Peyer's patch (tissue), 4 donors: ENCODE measurements at regions not wholly inside any gene's neighbourhood (a gene's known extent, or its start where the extent isn't known, plus 50 kb on each side); places are given as distances from the start of the nearest gene placed in this dataset.
A peak's percentile ranks its signal among the peaks of the same experiment; 100 is the strongest.

ENCODE experiments used
- DNase-seq, 3 donors: peaks; one replicate each; pipeline ENCODE4 v3.0.0-alpha.2; 2017 to 2019
- H3K27ac ChIP-seq, 4 donors: fragments of 200-600 bp; sonication (generic); one replicate each; pipeline ENCODE4 v1.5.1; 2016 to 2019
- H3K27me3 ChIP-seq, 2 donors: fragments of 200-600 bp; sonication (generic); one replicate each; pipeline ENCODE4 v1.5.1; 2019
- H3K36me3 ChIP-seq, 3 donors: fragments of 200-600 bp; sonication (generic); one replicate each; pipeline ENCODE4 v1.5.1; 2016 to 2019
- H3K4me1 ChIP-seq, 4 donors: fragments of 200-600 bp; sonication (generic); one replicate each; pipeline ENCODE4 v1.5.1; 2016 to 2019
- H3K4me3 ChIP-seq, 4 donors: fragments of 200-600 bp; sonication (generic); 1 replicate in 3 of 4; 2 replicates in 1 of 4; pipeline ENCODE4 v1.5.1; 2016 to 2019; ENCODE audit warnings: mild to moderate bottlenecking in 1 of 4
- H3K9me3 ChIP-seq, 4 donors: fragments of 200-600 bp; sonication (generic); one replicate each; pipeline ENCODE4 v1.5.1; 2016 to 2019; ENCODE audit warnings: mild to moderate bottlenecking in 1 of 4
- POLR2A ChIP-seq, 2 donors: fragments of 450-650 bp; IDR thresholded peaks; one replicate each; pipeline ENCODE4 v1.5.1; 2017; ENCODE audit warnings: antibody characterized with exemption in 2 of 2, mild to moderate bottlenecking in 2 of 2, moderate library complexity in 2 of 2
- TF ChIP-seq, protein P1 (sequence below), 6 experiments: fragments of 450-650 bp in 4 of 6; fragments of 200-600 bp in 2 of 6; sonication (generic) in 1 of 6; IDR thresholded peaks; one replicate each; pipeline ENCODE4 v1.5.1; 2017 to 2019; ENCODE audit warnings: antibody characterized with exemption in 6 of 6, mild to moderate bottlenecking in 3 of 6, moderate library complexity in 1 of 6

- Histone ChIP-seq H3K36me3 (no peaks in the 10 kb centered on the region), H3K4me1 (no peaks in the 10 kb centered on the region), H3K27ac (no peak overlapping the region), H3K4me3 (no peak overlapping the region), H3K9me3 (no peaks in the 10 kb centered on the region), H3K27me3 (no peaks in the 10 kb centered on the region)
- TF ChIP-seq POLR2A (IDR thresholded peaks at IDR 0.05), result no peak
- TF ChIP-seq, protein P1, sequence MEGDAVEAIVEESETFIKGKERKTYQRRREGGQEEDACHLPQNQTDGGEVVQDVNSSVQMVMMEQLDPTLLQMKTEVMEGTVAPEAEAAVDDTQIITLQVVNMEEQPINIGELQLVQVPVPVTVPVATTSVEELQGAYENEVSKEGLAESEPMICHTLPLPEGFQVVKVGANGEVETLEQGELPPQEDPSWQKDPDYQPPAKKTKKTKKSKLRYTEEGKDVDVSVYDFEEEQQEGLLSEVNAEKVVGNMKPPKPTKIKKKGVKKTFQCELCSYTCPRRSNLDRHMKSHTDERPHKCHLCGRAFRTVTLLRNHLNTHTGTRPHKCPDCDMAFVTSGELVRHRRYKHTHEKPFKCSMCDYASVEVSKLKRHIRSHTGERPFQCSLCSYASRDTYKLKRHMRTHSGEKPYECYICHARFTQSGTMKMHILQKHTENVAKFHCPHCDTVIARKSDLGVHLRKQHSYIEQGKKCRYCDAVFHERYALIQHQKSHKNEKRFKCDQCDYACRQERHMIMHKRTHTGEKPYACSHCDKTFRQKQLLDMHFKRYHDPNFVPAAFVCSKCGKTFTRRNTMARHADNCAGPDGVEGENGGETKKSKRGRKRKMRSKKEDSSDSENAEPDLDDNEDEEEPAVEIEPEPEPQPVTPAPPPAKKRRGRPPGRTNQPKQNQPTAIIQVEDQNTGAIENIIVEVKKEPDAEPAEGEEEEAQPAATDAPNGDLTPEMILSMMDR (IDR thresholded peaks at IDR 0.05), result no peak
- DNase-seq, result no peak
Observed at GRCh38 chr1:13921190-13921589, 221.2 kb downstream of the PRDM2 start.

GRCh38 chr1:13922466-13923110 lies 222.6 kb downstream of the PRDM2 start:
- H3K27ac ChIP-seq, result no peak overlapping the region
- no peaks in the 10 kb centered on the region for H3K4me1 ChIP-seq
- no peaks in the 10 kb centered on the region for H3K36me3 ChIP-seq
- peak in 1 of 3 donors; percentile 46 for DNase-seq
- TF ChIP-seq POLR2A (IDR thresholded peaks at IDR 0.05), result no peak
- TF ChIP-seq, protein P1 (IDR thresholded peaks at IDR 0.05), result no peak
- no peak overlapping the region for H3K4me3 ChIP-seq
- H3K27me3 ChIP-seq, result no peaks in the 10 kb centered on the region
- no peaks in the 10 kb centered on the region for H3K9me3 ChIP-seq

- no peaks in the 10 kb centered on the region for H3K27me3 ChIP-seq
- TF ChIP-seq POLR2A (IDR thresholded peaks at IDR 0.05), result no peak
- TF ChIP-seq, protein P1 (IDR thresholded peaks at IDR 0.05), result no peak
- no peak overlapping the region for H3K27ac ChIP-seq
- H3K9me3 ChIP-seq, result no peaks in the 10 kb centered on the region
- no peak for DNase-seq
- H3K4me3 ChIP-seq, result no peak overlapping the region
- H3K36me3 ChIP-seq, result no peaks in the 10 kb centered on the region
- no peaks in the 10 kb centered on the region for H3K4me1 ChIP-seq
Observed at GRCh38 chr1:13926556-13926955, 226.6 kb downstream of the PRDM2 start.

DNA sequence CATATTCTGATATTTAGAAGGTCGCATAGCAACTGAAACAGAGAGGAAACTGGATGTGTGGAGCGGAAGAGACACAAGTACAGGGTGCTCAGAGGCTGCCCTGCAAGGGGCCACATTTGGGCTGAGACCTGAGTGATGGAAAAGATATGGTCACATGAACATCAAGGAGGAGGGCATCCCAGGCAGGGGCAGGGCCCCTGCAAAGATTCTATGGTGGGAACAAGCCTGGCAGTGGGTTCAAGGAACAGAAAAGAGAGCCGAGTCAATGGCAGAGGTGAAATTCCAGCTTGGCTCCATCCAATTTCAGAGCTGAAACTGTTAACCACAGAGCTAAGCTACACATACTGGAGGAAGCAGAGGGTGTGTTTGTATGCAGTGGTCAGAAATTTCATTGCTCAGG lies 227.7 kb downstream of the PRDM2 start:
- Histone ChIP-seq H3K4me1 (no peaks in the 10 kb centered on the region), H3K27ac (no peak overlapping the region), H3K27me3 (no peaks in the 10 kb centered on the region), H3K4me3 (no peak overlapping the region), H3K36me3 (no peaks in the 10 kb centered on the region), H3K9me3 (no peaks in the 10 kb centered on the region)
- TF ChIP-seq, protein P1 (IDR thresholded peaks at IDR 0.05), result no peak
- TF ChIP-seq POLR2A (IDR thresholded peaks at IDR 0.05), result no peak
- no peak for DNase-seq

DNA sequence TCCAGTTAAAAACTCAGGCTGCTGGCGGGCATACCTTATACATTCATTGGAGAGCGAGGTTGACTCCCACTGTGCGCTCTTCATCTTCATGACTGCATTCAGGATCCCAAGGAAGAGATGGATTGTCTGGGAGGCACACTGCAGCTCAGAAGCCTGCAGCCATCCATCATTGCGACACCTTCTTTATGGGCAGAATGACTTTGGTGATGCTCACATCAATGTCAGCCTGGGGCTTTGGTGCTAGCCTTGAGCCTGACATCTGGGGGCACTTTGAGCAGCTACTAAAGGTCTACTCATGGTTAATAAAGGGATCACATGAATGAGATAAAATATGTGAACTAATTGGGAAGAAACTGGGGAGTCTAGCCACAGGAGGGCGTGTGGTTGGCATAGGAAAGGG lies 229.3 kb downstream of the PRDM2 start:
- Histone ChIP-seq H3K27me3 (no peaks in the 10 kb centered on the region), H3K9me3 (no peaks in the 10 kb centered on the region), H3K4me3 (no peak overlapping the region), H3K4me1 (no peaks in the 10 kb centered on the region), H3K27ac (no peak overlapping the region), H3K36me3 (no peaks in the 10 kb centered on the region)
- TF ChIP-seq, protein P1 (IDR thresholded peaks at IDR 0.05), result no peak
- no peak for TF ChIP-seq POLR2A (IDR thresholded peaks at IDR 0.05)
- no peak for DNase-seq

- TF ChIP-seq, protein P1 (IDR thresholded peaks at IDR 0.05), result peak in 4 of 6 experiments; percentile 6 to 26 (median 18)
- TF ChIP-seq POLR2A (IDR thresholded peaks at IDR 0.05), result no peak
- Histone ChIP-seq H3K4me3 (no peak overlapping the region), H3K27ac (no peak overlapping the region), H3K27me3 (no peaks in the 10 kb centered on the region), H3K9me3 (no peaks in the 10 kb centered on the region), H3K4me1 (no peaks in the 10 kb centered on the region), H3K36me3 (no peaks in the 10 kb centered on the region)
- DNase-seq, result peak in 1 of 3 donors; percentile 48
Observed at GRCh38 chr1:13930151-13930550, 230.2 kb downstream of the PRDM2 start.
